Left ventricle myocardium superior (tissue), 1 donor: ENCODE measurements at regions not wholly inside any gene's neighbourhood (a gene's known extent, or its start where the extent isn't known, plus 50 kb on each side); places are given as distances from the start of the nearest gene placed in this dataset.
"Not testable (repeated sequence)": the region's sequence is repeated elsewhere in the genome, so short reads cannot be mapped to it uniquely, and the experiment has no call there.

Experiments
- ATAC-seq: fragments of 200-7000 bp; cut with Tn5 transposase; one replicate; pipeline ENCODE4 v1.9.1; 2020; ENCODE audit warnings: mild to moderate bottlenecking, moderate library complexity
- DNase-seq: peaks from one replicate; pipeline ENCODE4 v3.0.0-alpha.2; 2020
- intact Hi-C: fragments of 100-400 bp; cut with micrococcal nuclease; formaldehyde crosslinking; loops from one replicate; pipeline ENCODE4 v1.11.0; 2022
- donor health status: DM: no; HTN: yes; CAD: no; lungs with severe emphysema.

DNA sequence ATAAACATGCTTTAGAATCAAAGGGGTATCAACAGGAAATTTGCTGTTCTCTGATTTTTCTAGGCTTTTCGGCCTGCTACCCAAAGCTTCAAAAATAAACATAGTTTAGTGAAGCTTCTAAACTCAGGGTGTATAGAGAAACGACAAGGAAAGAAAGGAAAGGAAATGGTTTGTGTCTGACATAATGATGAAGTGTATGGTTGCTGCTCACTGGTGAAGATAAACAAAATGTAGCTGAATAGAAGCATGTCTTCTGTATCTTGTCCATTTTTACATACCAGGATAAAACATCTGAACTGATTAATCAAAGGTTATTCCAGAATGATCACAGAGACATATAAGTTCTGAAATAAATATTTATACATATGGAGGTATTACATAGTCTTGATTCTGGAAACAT, 1324.6 kb upstream of the NRXN1 start:
- intact Hi-C loops, result no loop called here
- no peak for DNase-seq

DNA sequence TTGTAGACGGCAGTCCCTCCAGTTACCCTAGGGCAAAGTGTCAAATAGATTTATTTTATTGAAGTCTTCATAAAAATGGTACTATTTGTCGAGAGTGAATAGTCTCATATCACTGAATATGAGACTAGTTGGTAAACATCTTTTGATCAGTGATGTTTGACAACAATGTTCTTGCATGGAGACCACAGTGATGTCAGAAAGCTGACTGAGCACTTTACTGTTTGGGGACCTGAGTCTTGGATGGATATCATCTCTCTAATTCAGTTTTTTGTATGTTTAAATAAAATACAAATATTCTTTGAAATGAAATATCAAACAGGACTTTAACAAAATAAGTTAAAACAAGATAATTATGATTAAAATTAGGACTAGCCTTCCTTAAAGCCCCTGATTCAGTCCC, 1315.4 kb upstream of the NRXN1 start:
- no peak for ATAC-seq

More for the DNA sequence above, 1324.6 kb upstream of the NRXN1 start:
- ATAC-seq, result no peak

DNA sequence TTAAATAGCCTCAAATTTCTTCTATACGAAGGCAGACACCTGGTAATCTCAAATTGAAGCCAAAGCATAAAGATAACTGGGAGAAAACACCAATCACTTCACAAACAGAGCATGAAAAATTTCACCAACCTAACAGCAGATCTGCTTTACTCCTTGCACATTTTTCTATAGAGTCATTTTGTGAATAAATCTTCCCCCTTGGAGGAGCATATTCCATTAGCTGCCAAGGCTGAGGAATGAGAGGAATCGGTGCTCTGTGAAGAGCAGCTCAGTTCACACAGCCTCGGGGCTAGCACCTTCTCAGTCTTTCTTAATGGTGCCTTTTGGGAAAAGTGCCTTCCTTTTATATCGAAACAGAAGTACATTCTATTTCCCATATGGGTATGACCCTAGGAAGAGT, 1313.7 kb upstream of the NRXN1 start:
- ATAC-seq, result no peak
- intact Hi-C loops, result no loop called here
- no peak for DNase-seq

More for the DNA sequence above, 1315.4 kb upstream of the NRXN1 start:
- intact Hi-C loops, result no loop called here
- DNase-seq, result no peak

DNA sequence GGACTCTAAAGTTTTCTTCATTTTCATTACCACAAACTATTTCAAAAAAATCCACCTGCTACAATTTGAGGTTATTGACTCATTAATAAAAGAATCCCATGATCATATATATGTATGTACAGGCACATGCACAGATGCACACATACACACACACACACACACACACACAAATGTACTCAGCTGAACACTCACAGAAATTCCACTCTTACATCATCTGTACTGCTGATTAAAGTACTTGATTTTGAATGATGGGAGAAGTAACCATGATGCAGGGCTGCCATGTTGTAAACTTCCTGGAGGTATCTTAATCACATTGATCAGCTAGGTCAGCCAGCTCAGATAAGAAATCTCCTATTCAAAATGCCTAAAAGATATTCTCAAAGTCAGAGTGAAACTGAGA, 1313.2 kb upstream of the NRXN1 start:
- ATAC-seq, result no peak
- no peak for DNase-seq
- intact Hi-C loops, result no loop called here

DNA sequence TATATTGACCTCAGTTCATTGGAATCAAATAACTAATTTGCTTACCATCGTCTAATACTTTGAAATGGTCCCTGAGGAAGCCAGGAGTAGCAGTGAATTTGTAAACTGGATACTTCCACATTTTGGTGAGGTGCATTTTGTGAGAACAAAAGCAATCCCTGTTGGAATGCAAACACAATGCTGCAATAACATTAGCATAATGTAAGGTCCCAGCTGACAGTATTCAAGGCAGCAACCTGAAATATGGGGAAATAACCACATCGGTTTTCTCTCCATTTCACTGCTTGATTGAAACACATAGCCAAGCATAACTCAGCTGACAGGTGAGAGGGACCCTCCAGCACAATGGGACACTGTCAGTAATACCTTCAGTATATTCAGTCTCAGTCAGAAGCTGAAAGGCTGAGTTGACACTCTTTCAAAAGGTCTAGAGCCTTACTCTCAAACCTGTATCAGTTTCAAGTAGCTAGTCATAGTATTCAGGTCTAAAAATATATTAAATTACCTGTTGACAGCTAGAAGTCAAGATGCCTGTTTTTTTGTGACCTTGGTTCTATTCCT, 1311.9 kb upstream of the NRXN1 start:
- DNase-seq (no peak), ATAC-seq (no peak)
- intact Hi-C loops, result no loop called here

DNA sequence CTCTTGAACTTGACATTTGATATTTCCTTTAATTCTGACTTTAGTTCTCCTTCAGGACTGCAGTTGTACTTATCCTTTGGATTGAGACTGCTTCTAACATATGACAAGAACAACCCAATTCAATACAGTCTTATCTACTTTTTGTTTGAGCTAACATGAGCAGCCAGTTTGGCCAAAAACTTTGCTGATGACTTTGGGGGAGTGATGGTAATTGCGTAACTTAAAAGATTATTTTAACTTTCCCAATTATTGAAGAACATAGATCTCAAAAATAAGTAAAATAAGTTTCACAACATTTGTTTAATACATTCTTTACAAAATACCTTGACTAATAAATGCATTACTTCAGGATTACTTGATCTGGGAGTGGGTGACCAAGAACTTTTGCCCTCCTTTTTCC, 1311.1 kb upstream of the NRXN1 start:
- DNase-seq (no peak), ATAC-seq (no peak)
- intact Hi-C loops, result no loop called here

DNA sequence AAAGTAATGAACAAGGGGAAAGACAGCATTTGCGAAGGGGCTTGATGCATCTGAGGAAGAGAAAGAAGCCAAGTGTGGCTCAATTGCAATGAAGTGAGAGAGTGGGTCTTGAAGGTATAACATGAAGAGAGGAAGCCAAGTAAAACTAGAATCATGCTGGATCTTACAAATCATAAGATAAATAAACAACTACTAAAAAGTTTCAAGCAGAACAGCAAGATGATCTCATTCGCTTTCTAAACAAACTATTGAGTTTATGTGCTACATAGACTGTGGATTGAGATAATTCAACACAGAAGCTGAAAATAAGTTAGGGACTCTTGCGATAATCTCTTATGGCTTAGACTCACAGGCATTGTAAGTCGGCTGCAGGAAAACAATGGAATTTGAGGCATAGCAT, 1310.5 kb upstream of the NRXN1 start:
- intact Hi-C loops, result no loop called here
- no peak for ATAC-seq
- DNase-seq, result no peak

DNA sequence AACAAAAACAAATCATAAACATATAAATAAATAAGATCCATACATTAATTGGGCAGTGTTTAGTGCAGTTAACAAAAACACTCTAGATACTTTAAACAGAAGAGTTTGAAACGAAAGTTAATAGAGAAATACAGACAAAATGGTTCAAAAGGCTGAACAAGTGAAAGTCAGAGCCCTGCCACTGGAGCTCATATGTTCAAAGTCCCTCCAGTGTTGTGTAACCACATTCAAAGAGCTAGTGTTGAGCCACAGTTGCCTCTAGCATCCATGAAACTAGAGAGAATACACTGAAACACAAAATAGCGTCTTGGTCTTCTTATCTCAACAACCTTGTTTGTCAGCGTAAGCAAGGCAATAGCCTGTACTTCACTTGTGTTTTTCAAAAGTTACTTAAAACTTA, 1309.8 kb upstream of the NRXN1 start:
- no peak for DNase-seq
- ATAC-seq, result no peak
- intact Hi-C loops, result no loop called here

DNA sequence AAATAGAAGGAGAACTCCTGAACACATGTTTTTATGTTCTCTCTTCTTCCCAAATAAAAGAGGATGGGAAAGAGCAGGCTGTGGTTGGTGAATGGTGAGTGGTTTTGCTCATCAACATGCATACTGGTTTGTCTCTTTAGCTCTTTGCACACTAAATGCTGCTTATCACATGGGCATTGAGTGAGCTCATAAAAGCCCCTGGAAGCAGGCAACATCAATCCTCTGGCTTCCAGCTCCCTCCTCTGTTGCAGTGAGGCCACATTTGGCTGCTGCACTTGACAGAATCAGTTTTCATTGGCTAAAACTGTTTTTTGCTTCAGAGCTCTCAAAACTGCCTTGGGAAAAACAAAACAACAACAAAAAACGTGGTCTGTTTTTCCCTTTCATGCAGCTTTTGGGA, 1308.2 kb upstream of the NRXN1 start:
- intact Hi-C loops, result no loop called here
- ATAC-seq, result no peak
- DNase-seq, result no peak

DNA sequence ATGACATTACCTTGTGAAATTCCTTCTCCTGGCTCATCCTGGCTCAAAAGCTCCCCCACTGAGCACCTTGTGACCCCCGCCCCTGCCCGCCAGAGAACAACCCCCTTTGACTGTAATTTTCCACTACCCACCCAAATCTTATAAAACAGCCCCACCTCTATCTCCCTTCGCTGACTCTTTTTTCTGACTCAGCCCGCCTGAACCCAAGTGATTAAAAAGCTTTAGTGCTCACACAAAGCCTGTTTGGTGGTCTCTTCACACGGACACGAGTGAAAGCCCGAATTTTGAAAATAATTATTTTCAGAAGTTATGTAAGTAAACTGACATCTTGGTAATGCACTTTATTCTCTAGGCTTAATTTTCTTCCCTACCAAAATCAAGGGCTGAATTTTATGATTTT, 1305.9 kb upstream of the NRXN1 start:
- DNase-seq, ATAC-seq, intact Hi-C loops: not testable (repeated sequence)

DNA sequence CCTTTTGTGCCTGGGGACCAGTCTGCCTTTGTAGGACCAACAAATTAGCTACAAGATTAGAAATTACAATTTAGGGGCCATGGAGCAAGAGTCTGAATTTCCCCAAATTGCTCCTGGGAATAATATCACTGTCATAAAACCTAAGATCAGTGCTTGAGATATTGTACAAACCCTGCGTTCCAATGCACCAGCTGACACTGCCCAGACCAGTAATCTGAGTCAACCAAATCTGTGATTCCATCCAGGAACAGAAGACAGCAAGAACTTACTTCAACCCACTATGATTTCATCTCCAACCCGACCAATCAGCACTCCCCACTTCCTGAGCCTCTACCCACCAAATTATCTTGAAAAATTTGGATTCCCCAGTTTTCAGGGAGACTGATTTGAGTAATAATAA, 1305.0 kb upstream of the NRXN1 start:
- DNase-seq, result no peak
- intact Hi-C loops, result no loop called here
- no peak for ATAC-seq

DNA sequence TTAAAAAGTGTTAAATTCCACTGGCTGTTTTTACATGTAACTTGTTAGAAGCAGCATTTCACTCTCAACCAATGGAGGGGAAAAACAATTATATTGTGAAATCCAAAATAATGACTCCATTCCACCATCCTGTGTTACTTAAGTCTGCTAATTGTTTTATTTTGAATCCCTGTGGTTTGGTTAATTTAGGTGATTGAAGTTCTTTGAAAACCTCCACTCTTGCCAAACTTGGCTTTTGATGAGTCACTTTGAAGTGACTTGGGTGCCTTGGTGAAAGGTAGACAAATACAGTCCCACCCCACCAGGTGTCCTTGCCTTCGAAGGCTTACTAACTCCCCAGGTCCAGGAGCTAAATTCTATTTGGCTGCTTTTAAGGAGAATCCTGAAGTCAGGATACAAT, 1303.8 kb upstream of the NRXN1 start:
- intact Hi-C loops, result no loop called here

DNA sequence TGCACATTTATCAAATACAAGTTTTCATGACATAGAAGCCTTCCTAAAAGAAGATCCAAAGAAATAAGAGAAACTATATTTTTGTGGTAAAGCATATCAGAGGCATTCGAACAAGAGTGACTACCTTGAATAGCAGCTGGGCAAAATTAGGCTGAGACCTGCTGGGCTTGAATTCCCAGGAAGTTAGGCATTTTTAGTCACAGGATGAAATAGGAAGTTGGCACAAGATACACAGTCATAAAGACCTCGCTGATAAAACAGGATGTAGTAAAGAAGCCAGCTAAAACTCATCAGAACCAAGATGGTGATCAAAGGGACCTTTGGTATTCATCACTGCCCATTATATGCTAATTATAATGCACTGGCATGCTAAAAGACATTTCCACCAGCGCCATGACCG, 1302.3 kb upstream of the NRXN1 start:
- intact Hi-C loops, result no loop called here
- DNase-seq (no peak), ATAC-seq (no peak)

More for the DNA sequence above, 1303.8 kb upstream of the NRXN1 start:
- ATAC-seq, result no peak
- no peak for DNase-seq

DNA sequence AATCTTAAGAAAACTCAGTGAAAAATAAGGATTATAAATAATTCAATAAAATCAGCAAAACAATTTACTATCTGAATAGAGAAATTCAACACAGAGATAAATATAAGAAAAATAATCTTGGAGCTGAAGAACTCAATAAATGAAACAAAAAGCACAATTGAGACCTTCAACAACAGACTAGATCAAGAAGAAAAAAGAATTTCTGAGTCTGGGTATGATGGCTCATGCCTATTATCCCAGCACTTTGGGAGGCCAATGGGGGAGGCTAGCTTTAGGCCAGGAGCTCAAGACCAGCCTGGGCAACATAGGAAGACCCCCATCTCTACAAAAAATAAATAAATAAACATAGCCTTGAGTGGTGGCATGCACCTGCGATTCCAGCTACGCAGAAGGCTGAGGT, 1295.7 kb upstream of the NRXN1 start:
- intact Hi-C loops, result no loop called here
- no peak for ATAC-seq
- DNase-seq, result no peak

DNA sequence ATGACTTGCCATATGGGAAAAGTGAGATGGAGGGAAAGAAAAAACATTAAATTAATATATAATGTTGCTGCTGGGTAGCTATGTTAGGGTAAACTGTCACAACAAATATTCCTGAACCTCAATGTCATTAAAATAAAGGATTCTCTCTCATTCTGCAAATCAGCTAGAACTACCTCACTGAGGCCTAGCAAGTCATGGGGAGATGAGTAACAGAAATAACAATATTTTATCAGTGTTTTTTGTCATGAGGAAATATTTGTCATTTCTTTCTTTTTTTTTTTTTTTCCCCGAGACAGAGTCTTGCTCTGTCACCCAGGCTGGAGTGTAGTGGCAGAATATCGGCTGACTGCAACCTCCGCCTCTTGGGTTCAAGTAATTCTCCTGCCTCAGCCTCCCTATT, 1282.3 kb upstream of the NRXN1 start:
- intact Hi-C loops, result no loop called here
- DNase-seq, result no peak
- no peak for ATAC-seq

DNA sequence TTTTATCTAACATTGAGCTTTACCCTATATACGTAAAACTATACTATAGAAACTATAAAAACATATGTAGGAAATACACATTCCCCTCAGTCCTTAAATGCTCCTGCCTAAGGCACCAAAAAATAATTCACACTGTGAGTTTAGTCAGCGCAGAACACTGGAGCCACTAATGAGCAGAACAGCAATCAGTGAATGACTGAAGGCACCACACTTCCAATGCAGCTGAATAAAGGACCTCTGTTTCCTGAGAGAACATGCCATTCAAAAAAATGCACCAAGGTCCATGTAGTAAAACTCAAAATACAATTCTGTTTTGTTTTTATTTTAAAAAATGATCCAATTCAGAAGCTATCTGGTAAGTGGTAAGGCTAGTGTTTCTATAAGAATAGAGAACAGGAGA, 1280.6 kb upstream of the NRXN1 start:
- ATAC-seq (no peak), DNase-seq (no peak)
- intact Hi-C loops, result no loop called here

DNA sequence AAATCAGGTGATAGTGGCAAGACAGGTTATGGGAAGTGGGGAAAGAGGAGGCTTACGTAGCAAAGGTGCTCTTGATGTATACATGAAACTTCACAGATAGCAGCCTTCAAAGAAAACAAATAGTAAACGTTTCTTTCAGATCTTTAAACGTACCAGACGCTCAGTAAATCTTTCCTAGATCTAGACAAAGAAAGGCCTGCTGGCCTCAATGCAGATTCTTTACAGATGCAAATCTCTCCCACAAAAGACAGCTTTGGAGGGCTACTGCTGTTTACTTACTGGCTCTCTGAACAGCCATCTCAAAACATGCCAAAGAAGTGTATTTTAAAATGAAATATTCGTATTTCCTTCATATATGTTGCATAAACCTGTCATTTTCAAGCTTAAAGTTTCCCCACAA, 1279.9 kb upstream of the NRXN1 start:
- ATAC-seq, result no peak
- no peak for DNase-seq
- intact Hi-C loops, result no loop called here

DNA sequence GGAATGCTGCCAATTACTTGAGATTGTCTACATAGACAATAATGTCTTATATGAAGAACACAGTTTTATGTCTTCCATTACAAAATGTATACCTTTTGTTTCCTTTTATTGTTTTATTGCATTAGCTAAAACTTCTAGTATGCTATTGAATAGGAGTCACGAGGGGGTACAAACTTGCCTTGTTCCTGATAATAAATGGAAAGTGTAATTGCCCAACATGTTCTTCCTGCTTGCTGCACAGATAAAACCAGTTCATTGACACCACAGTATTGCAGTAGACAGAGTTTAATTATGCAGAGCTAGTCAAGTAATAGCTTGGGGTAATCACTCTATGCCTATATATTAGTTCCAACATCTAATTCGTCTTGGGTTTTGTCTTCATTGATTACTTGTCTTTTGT, 1276.2 kb upstream of the NRXN1 start:
- ATAC-seq, result no peak
- DNase-seq, result no peak
- intact Hi-C loops, result no loop called here

DNA sequence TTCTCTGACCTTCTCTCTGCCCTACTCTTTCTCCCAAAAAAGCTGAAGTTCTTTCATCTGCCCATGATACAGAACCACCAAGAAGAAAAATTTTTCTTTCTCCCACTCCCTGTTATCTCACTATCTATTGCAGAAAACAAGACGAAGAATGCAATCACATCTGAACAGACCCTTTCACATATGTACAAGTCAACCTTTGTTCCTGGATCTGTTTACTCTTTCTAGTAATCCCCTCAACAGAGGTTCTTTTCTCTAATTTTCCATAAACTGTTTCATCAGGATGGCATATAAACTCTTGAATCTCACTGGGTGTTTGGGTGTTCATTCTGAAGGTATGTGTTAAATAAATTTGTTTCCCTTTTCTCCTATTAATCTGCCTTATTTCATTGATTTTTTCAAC, 1262.7 kb upstream of the NRXN1 start:
- intact Hi-C loops, result no loop called here
- ATAC-seq (no peak), DNase-seq (no peak)

DNA sequence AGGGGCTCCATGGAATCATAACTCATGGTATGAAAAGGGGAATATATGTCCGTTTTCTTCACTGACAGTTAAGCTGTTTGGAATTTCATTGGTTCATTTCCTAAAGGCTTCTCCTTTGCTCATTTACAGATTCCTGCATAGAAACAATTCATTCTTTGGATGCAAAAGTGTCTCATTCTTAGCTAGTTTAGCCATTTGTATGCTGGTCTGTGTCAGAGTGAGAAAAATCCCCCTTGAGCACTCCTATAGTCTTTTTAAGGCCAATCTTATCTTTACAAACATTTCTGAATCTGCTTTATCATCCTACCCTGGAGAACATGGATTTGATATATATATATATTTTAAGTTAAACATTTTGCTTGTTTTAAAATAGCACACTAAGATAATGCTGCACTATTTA, 1260.9 kb upstream of the NRXN1 start:
- intact Hi-C loops, result no loop called here
- ATAC-seq, result no peak
- no peak for DNase-seq

DNA sequence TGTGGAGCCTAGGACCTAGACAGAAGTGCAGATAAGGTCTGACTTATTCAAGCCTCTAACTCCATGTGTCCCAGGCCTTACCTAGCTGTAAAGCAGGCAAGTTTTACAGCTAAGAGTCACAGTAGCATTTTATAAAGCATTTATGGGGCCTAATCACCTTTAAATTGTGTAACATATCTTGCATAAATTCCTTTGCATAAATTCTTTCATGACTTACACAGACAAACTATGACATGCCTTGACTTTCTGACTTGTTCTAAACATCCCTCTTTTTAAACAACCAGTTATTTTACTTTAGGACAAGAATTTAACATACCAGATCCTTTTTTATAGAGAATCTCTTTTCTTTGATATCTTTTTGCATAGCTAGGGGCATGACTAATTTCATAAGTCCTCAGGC, 1257.8 kb upstream of the NRXN1 start:
- intact Hi-C loops, result no loop called here
- DNase-seq (no peak), ATAC-seq (no peak)

DNA sequence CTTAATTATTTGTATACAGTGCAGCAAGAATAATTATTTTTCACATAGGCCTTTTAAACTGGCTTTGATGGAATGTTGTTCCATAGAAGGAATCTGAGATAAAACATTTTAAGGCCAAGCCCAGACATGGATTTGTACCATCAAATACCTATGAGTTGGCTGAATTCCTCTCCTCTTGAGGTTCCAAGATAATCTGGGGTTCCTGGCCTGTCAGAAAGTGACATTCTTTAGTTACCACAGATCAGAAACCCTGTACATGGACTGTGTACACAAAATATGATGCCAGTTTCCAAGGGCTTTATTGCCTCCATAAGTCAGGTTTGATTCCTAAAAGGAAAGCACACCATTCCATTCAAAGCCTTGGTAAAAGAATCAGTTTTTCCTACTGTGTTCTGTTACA, 1256.7 kb upstream of the NRXN1 start:
- intact Hi-C loops, result no loop called here
- ATAC-seq (no peak), DNase-seq (no peak)
